K562 (cell line): ENCODE measurements at regions not wholly inside any gene's neighbourhood (a gene's known extent, or its start where the extent isn't known, plus 50 kb on each side); places are given as distances from the start of the nearest gene placed in this dataset.

Source experiments
- ATAC-seq: fragments of 200-7000 bp; cut with Tn5 transposase; 3 replicates; pipeline ENCODE4 v1.9.1; 2020; ENCODE audit warnings: moderate library complexity
- BruUV-seq: library from RNA; stranded (reverse); fragments of 400-500 nt; replicated peaks from 2 replicates; lab custom pipeline; 2021; lab: Mats Ljungman, UMichigan
- CTCF ChIA-PET: fragments of 300-600 bp; formaldehyde crosslinking; extraction: SDS; loops from one replicate; lab custom pipeline; 2021; ENCODE audit warnings: low intra/inter-chr PET ratio; lab: Yijun Ruan, JAX
- POLR2A ChIA-PET: fragments of 300-600, 350-650 bp; sonication (Branson Sonifier 250); formaldehyde crosslinking; extraction: SDS; loops from one replicate; lab custom pipeline; 2021; ENCODE audit warnings: antibody characterized with exemption, inconsistent platforms; lab: Yijun Ruan, JAX
- DNase-seq, 4 experiments: peaks; one replicate each; pipeline versions ENCODE4 v3.0.0 to v3.0.0-alpha.2; 2011 to 2018; ENCODE audit warnings: low spot score in 3 of 4, mixed read lengths in 3 of 4; ENCODE audit errors: extremely low read depth in 1 of 4
- FAIRE-seq: peaks from 2 replicates; lab custom pipeline; 2011; peaks lifted over from hg19 to GRCh38; lab: Jason Lieb, UNC
- H2AFZ ChIP-seq: 2 replicates; pipeline ENCODE4 v1.6.0; 2011; ENCODE audit warnings: low read depth, low read length, control low read depth, inconsistent platforms
- H3K27ac ChIP-seq: fragments of 200-600 bp; 3 replicates; pipeline ENCODE4 v1.8.0; 2011; ENCODE audit warnings: low read depth, mild to moderate bottlenecking, control low read depth, inconsistent platforms, low read length, moderate library complexity, mixed read lengths; ENCODE audit errors: extremely low read depth
- H3K27me3 ChIP-seq, 2 experiments: fragments of 300-600 bp in 1 of 2; 2 replicates in 1 of 2; 3 replicates in 1 of 2; pipeline versions ENCODE4 v1.6.0 to v1.8.0; 2011; ENCODE audit warnings: inconsistent platforms in 2 of 2, low read length in 2 of 2, mild to moderate bottlenecking in 1 of 2, mixed read lengths in 1 of 2, moderate library complexity in 1 of 2; ENCODE audit not compliant: control insufficient read depth in 2 of 2, insufficient read depth in 2 of 2
- H3K36me3 ChIP-seq: fragments of 300-600 bp; 3 replicates; pipeline ENCODE4 v1.8.0; 2011; ENCODE audit warnings: mild to moderate bottlenecking, low read length, inconsistent platforms; ENCODE audit not compliant: control insufficient read depth, insufficient read depth
- H3K4me1 ChIP-seq, 2 experiments: fragments of 200-600 bp in 1 of 2; replicated peaks in 1 of 2; 2 replicates in 1 of 2; 3 replicates in 1 of 2; pipeline versions ENCODE4 v1.5.1 to v1.8.0; 2011; ENCODE audit warnings: inconsistent platforms in 2 of 2, low read length in 2 of 2, mild to moderate bottlenecking in 1 of 2, mixed read lengths in 1 of 2, moderate library complexity in 1 of 2; ENCODE audit not compliant: control insufficient read depth in 2 of 2, insufficient read depth in 2 of 2
- H3K4me2 ChIP-seq: 2 replicates; pipeline ENCODE4 v1.6.1; 2011; ENCODE audit warnings: low read length, control low read depth, inconsistent platforms, mixed read lengths; ENCODE audit not compliant: insufficient read depth
- H3K4me3 ChIP-seq: fragments of 200-600 bp; sonication (generic), shearing (Covaris generic); 2 replicates; pipeline ENCODE4 v1.5.1; 2016; ENCODE audit warnings: control low read depth, inconsistent platforms
- H3K79me2 ChIP-seq: fragments of 200-600 bp; 3 replicates; pipeline ENCODE4 v1.8.0; 2011; ENCODE audit warnings: low read length, inconsistent platforms; ENCODE audit not compliant: control insufficient read depth, insufficient read depth
- H3K9ac ChIP-seq, 2 experiments: 2 replicates each; pipeline versions ENCODE4 v1.6.0 to v1.6.1; 2011; ENCODE audit warnings: low read depth in 2 of 2, low read length in 2 of 2, control low read depth in 1 of 2, inconsistent platforms in 1 of 2, mild to moderate bottlenecking in 1 of 2, mixed read lengths in 1 of 2; ENCODE audit not compliant: insufficient read depth in 1 of 2
- H3K9me1 ChIP-seq: one replicate; pipeline ENCODE4 v1.6.0; 2011; ENCODE audit warnings: inconsistent platforms, mild to moderate bottlenecking, low read length, moderate library complexity; ENCODE audit not compliant: control insufficient read depth, insufficient read depth
- H3K9me3 ChIP-seq: replicated peaks from 2 replicates; pipeline ENCODE4 v1.5.1; 2011; ENCODE audit warnings: low read depth, low read length, inconsistent platforms; ENCODE audit not compliant: control insufficient read depth, insufficient read depth
- H4K20me1 ChIP-seq: replicated peaks from 2 replicates; pipeline ENCODE4 v1.6.1; 2011; ENCODE audit warnings: low read length, inconsistent platforms, mixed read lengths; ENCODE audit not compliant: control insufficient read depth, insufficient read depth
- NFIC ChIP-seq: fragments of 450-650 bp; IDR thresholded peaks from 2 replicates; pipeline ENCODE4 v1.6.1; 2017; ENCODE audit warnings: mild to moderate bottlenecking, inconsistent platforms
- NUFIP1 ChIP-seq: fragments of 450-650 bp; IDR thresholded peaks from 2 replicates; pipeline ENCODE4 v1.6.1; 2018; ENCODE audit not compliant: partially characterized antibody
- WGBS: fragments of 100-300 bp; shearing (Covaris generic); methylation state at CpG from one replicate; pipeline ENCODE4 v1.1.6; 2016; ENCODE audit warnings: low coverage, mixed read lengths; ENCODE audit not compliant: insufficient coverage; ENCODE audit errors: missing lambda C conversion rate; 5-methylcytosine and 5-hydroxymethylcytosine counted together
- in situ Hi-C: fragments of 300-500 bp; cut with MboI; formaldehyde crosslinking; loops from 4 replicates; pipeline ENCODE4 v1.15.0; 2018; ENCODE audit warnings: inconsistent platforms, mixed read lengths
- intact Hi-C: fragments of 100-400 bp; cut with micrococcal nuclease; formaldehyde crosslinking; loops from 2 replicates; pipeline ENCODE4 v1.14.2; 2022
- TF ChIP-seq, protein P1 (sequence below), 2 experiments: fragments of 450-650 bp in 1 of 2; sonication (generic) in 1 of 2; formaldehyde crosslinking in 1 of 2; IDR thresholded peaks; 2 replicates each; pipeline versions ENCODE4 v1.7.1 to v1.9.0; 2016 to 2022; ENCODE audit warnings: inconsistent platforms in 1 of 2, mild to moderate bottlenecking in 1 of 2, missing genetic modification reagents in 1 of 2

DNA sequence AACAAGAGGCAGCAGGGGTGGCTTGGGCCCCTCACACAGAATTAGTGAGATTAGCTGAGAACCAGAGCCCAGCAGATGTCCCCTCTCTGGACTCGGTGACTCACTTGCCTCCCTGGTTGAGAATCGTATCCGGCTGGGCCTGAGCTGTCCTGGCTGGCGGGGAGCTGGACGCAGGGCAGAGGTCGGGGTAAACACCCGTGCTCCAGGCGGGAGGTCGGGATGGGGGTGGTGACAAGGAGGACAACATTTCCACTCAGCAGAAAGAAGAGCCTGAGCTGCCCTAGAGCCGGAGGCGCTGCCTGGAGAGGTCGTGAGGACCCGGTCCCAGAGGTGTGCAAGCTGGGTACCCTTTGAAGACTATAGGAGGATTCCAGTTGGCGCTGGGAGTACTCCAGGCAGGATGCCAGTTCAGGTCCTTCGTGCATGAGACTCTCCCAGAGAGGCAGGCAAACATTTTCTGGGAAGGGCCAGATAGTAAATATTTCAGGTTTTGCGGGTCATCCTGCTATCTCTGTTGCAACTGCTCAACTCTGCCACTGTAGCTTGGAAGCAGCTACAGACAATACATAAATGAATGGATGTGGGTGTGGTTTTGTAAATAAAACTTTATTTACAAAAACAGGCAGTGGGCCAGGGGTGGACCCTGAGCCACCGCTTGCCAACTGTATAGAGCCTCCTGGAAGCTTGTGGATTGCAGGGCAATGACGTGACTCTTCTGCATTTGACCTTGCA is 116.8 kb upstream of the WNT4 start:
- Histone ChIP-seq H3K79me2 (no peaks in the 10 kb centered on the region), H3K4me1 (peaks cover 0 to 13% of the 10 kb centered on the region in 2 experiments; a peak in 1 of 5 replicates), H3K36me3 (no peaks in the 10 kb centered on the region), H3K9me3 (no peaks in the 10 kb centered on the region), H3K4me3 (no peak overlapping the region), H3K4me2 (no peak overlapping the region), H2AFZ (no peak overlapping the region), H3K9ac (peak overlapping the region in 1 of 2 experiments; percentile 59; a peak in 1 of 4 replicates), H3K27me3 (peaks cover 57 to 96% of the 10 kb centered on the region in 2 experiments), H4K20me1 (peaks cover 6% of the 10 kb centered on the region; the same call in 1 of the 2 replicates), H3K27ac (no peak overlapping the region), H3K9me1 (no peaks in the 10 kb centered on the region)
- TF ChIP-seq NFIC: peak; percentile 9; the same call in 1 of the 2 replicates
- TF ChIP-seq NUFIP1: no peak
- TF ChIP-seq, protein P1, sequence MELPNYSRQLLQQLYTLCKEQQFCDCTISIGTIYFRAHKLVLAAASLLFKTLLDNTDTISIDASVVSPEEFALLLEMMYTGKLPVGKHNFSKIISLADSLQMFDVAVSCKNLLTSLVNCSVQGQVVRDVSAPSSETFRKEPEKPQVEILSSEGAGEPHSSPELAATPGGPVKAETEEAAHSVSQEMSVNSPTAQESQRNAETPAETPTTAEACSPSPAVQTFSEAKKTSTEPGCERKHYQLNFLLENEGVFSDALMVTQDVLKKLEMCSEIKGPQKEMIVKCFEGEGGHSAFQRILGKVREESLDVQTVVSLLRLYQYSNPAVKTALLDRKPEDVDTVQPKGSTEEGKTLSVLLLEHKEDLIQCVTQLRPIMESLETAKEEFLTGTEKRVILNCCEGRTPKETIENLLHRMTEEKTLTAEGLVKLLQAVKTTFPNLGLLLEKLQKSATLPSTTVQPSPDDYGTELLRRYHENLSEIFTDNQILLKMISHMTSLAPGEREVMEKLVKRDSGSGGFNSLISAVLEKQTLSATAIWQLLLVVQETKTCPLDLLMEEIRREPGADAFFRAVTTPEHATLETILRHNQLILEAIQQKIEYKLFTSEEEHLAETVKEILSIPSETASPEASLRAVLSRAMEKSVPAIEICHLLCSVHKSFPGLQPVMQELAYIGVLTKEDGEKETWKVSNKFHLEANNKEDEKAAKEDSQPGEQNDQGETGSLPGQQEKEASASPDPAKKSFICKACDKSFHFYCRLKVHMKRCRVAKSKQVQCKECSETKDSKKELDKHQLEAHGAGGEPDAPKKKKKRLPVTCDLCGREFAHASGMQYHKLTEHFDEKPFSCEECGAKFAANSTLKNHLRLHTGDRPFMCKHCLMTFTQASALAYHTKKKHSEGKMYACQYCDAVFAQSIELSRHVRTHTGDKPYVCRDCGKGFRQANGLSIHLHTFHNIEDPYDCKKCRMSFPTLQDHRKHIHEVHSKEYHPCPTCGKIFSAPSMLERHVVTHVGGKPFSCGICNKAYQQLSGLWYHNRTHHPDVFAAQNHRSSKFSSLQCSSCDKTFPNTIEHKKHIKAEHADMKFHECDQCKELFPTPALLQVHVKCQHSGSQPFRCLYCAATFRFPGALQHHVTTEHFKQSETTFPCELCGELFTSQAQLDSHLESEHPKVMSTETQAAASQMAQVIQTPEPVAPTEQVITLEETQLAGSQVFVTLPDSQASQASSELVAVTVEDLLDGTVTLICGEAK (IDR thresholded peaks at IDR 0.05): peak; percentile 94
- TF ChIP-seq, protein P1 (CRISPR knock-in tag; IDR thresholded peaks at IDR 0.05): peak; percentile 94
- DNase-seq: peak in 1 of 4 experiments; percentile 20
- intact Hi-C loops: no loop called here
- no TSS peak for BruUV-seq
- no peak; the same call in 2 of the 3 replicates for ATAC-seq
- in situ Hi-C loops: no loop called here
- no peak for FAIRE-seq
- WGBS: 2% methylated on average over 18 of the region's 18 CpGs
- CTCF ChIA-PET: no interaction called here
- POLR2A ChIA-PET: interaction anchor here (1.0 to 1.4 kb wide), 4 partner anchors 10 to 443 kb away, joined by 3 to 4 read pairs (median 4); no protein-coding TSS in a partner anchor
